GM19240 (cell line): ENCODE measurements at regions not wholly inside any gene's neighbourhood (a gene's known extent, or its start where the extent isn't known, plus 50 kb on each side); places are given as distances from the start of the nearest gene placed in this dataset.

ENCODE experiments used
- DNase-seq: peaks from one replicate; pipeline ENCODE4 v3.0.0; 2011; ENCODE audit warnings: low spot score; ENCODE audit not compliant: insufficient read length

GRCh38 chr1:53378061-53378460 lies 50.2 kb upstream of the LRP8 start:
- DNase-seq = no peak

- DNase-seq = no peak
Measured at GRCh38 chr1:53378932-53379661, 51.2 kb upstream of the LRP8 start.

GRCh38 chr1:53379662-53380002 lies 51.8 kb upstream of the LRP8 start:
- DNase-seq = no peak

GRCh38 chr1:53380296-53380695 lies 52.4 kb upstream of the LRP8 start:
- DNase-seq = no peak

GRCh38 chr1:53381790-53382401 lies 54.0 kb upstream of the LRP8 start:
- DNase-seq = no peak

- no peak for DNase-seq
Measured at GRCh38 chr1:53383136-53383870, 55.4 kb upstream of the LRP8 start.

GRCh38 chr1:53384796-53385195 lies 56.9 kb upstream of the LRP8 start:
- DNase-seq = no peak

- no peak for DNase-seq
Measured at GRCh38 chr1:53385276-53386225, 57.7 kb upstream of the LRP8 start.

- no peak for DNase-seq
Measured at GRCh38 chr1:53388963-53389362, 61.1 kb upstream of the LRP8 start.

GRCh38 chr1:53390261-53390660 lies 62.4 kb upstream of the LRP8 start:
- no peak for DNase-seq

GRCh38 chr1:53390736-53391135 lies 62.9 kb upstream of the LRP8 start:
- no peak for DNase-seq

GRCh38 chr1:53391296-53391695 lies 63.4 kb upstream of the LRP8 start:
- DNase-seq = no peak

GRCh38 chr1:53391982-53392381 lies 64.1 kb upstream of the LRP8 start:
- no peak for DNase-seq

- no peak for DNase-seq
Measured at GRCh38 chr1:53392460-53392859, 64.6 kb upstream of the LRP8 start.

- peak; percentile 59 for DNase-seq
Measured at GRCh38 chr1:53393325-53393792, 65.5 kb upstream of the LRP8 start.

GRCh38 chr1:53394306-53394705 lies 64.9 kb upstream of the DMRTB1 start:
- no peak for DNase-seq

GRCh38 chr1:53395671-53396215 lies 63.5 kb upstream of the DMRTB1 start:
- no peak for DNase-seq

- DNase-seq = no peak
Measured at GRCh38 chr1:53396573-53397268, 62.5 kb upstream of the DMRTB1 start.

GRCh38 chr1:53398091-53398490 lies 61.1 kb upstream of the DMRTB1 start:
- no peak for DNase-seq

GRCh38 chr1:53398576-53399365 lies 60.4 kb upstream of the DMRTB1 start:
- no peak for DNase-seq
